HG02588 (cell line): ENCODE measurements at regions not wholly inside any gene's neighbourhood (a gene's known extent, or its start where the extent isn't known, plus 50 kb on each side); places are given as distances from the start of the nearest gene placed in this dataset.
"Not testable (repeated sequence)": the region's sequence is repeated elsewhere in the genome, so short reads cannot be mapped to it uniquely, and the experiment has no call there.

Experiments
- ATAC-seq: cut with Tn5 transposase; IDR thresholded peaks from one replicate; pipeline ENCODE4 v1.9.1; 2021; ENCODE audit warnings: mild to moderate bottlenecking, moderate library complexity; ENCODE audit not compliant: unreplicated experiment

- ATAC-seq = no peak
Measured at GRCh38 chr7:52782348-52782747, 253.1 kb upstream of the POM121L12 start.

GRCh38 chr7:52781250-52781649 is 254.2 kb upstream of the POM121L12 start:
- ATAC-seq = no peak

- no peak for ATAC-seq
Measured at GRCh38 chr7:52779004-52779403, 256.4 kb upstream of the POM121L12 start.

GRCh38 chr7:52777051-52777822 is 258.2 kb upstream of the POM121L12 start:
- ATAC-seq = no peak

- no peak for ATAC-seq
Measured at GRCh38 chr7:52775876-52776275, 259.6 kb upstream of the POM121L12 start.

- ATAC-seq = no peak
Measured at GRCh38 chr7:52771177-52771576, 264.3 kb upstream of the POM121L12 start.

GRCh38 chr7:52764492-52765169 is 270.8 kb upstream of the POM121L12 start:
- no peak for ATAC-seq

- no peak for ATAC-seq
Measured at GRCh38 chr7:52758356-52758755, 277.1 kb upstream of the POM121L12 start.

- ATAC-seq = no peak
Measured at GRCh38 chr7:52753855-52754254, 281.6 kb upstream of the POM121L12 start.

- no peak for ATAC-seq
Measured at GRCh38 chr7:52752891-52753290, 282.5 kb upstream of the POM121L12 start.

GRCh38 chr7:52749880-52750279 is 285.6 kb upstream of the POM121L12 start:
- no peak for ATAC-seq

GRCh38 chr7:52747817-52748216 is 287.6 kb upstream of the POM121L12 start:
- no peak for ATAC-seq

- no peak for ATAC-seq
Measured at GRCh38 chr7:52741670-52742290, 293.7 kb upstream of the POM121L12 start.

GRCh38 chr7:52735656-52736055 is 299.8 kb upstream of the POM121L12 start:
- ATAC-seq = no peak

- not testable (repeated sequence) for ATAC-seq
Measured at GRCh38 chr7:52728683-52729082, 306.8 kb upstream of the POM121L12 start.

- ATAC-seq = no peak
Measured at GRCh38 chr7:52727632-52728031, 307.8 kb upstream of the POM121L12 start.

GRCh38 chr7:52726986-52727385 is 308.4 kb upstream of the POM121L12 start:
- ATAC-seq = no peak

GRCh38 chr7:52726493-52726892 is 308.9 kb upstream of the POM121L12 start:
- no peak for ATAC-seq

- no peak for ATAC-seq
Measured at GRCh38 chr7:52723606-52724005, 311.8 kb upstream of the POM121L12 start.

- ATAC-seq = no peak
Measured at GRCh38 chr7:52720856-52721255, 314.6 kb upstream of the POM121L12 start.

GRCh38 chr7:52719677-52720076 is 315.8 kb upstream of the POM121L12 start:
- ATAC-seq = no peak

- no peak for ATAC-seq
Measured at GRCh38 chr7:52715701-52716100, 319.7 kb upstream of the POM121L12 start.
